ENCODE measurements at regions not wholly inside any gene's neighbourhood (a gene's known extent, or its start where the extent isn't known, plus 50 kb on each side); places are given as distances from the start of the nearest gene placed in this dataset.

GRCh38 chr10:22483132-22483531 lies 137.8 kb downstream of the SPAG6 start:
- H3K36me3 ChIP-seq, result no peaks in the 10 kb centered on the region
- intact Hi-C loops (cut with DNase I), result no loop called here
- 89 to 95% (median 92%) methylated on average over 1 of the region's 1 CpG for WGBS, 4 donors
- no peak for DNase-seq
- TF ChIP-seq POLR2A (IDR thresholded peaks at IDR 0.05), result no peak
- no peak for TF ChIP-seq CTCF (IDR thresholded peaks at IDR 0.05)
- peaks cover 0 to 4% (median 0%) of the 10 kb centered on the region in 9 donors for H3K27me3 ChIP-seq
- H3K4me3 ChIP-seq, result no peak overlapping the region
- H3K27ac ChIP-seq, result no peak overlapping the region
- no peaks in the 10 kb centered on the region for H3K9me3 ChIP-seq
- peaks cover 0 to 4% (median 0%) of the 10 kb centered on the region in 12 donors for H3K4me1 ChIP-seq
- ATAC-seq, result no peak

Data from heart left ventricle (tissue), 16 donors.